ENCODE measurements at regions not wholly inside any gene's neighbourhood (a gene's known extent, or its start where the extent isn't known, plus 50 kb on each side); places are given as distances from the start of the nearest gene placed in this dataset.
"Not testable (repeated sequence)": the region's sequence is repeated elsewhere in the genome, so short reads cannot be mapped to it uniquely, and the experiment has no call there.

DNA sequence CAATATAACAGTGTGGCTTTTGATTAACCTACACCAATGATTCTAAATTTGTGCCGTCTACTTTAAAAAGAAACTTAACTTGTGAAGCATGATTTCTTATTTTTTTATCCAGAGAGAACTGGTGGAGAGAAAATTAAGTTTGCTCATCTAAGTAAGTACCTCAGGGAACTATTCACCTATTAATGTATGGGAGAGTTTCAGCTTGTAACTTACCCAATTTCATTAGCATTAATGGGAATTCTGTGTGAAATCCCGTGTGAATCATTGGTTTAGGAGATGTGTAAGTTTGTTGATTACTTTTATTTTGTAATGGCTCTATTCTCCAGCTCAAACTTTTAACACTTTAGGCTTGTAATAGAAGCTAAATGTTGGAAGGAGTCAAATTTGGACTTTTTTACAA lies 1061.5 kb downstream of the TDRD15 start:
- H3K27me3 ChIP-seq: no peaks in the 10 kb centered on the region
- no peaks in the 10 kb centered on the region for H3K4me1 ChIP-seq
- TF ChIP-seq EP300 (IDR thresholded peaks at IDR 0.05) (no peak), POLR2AphosphoS5 (IDR thresholded peaks at IDR 0.05) (no peak), POLR2A (IDR thresholded peaks at IDR 0.05) (no peak)
- TF ChIP-seq, protein P1, sequence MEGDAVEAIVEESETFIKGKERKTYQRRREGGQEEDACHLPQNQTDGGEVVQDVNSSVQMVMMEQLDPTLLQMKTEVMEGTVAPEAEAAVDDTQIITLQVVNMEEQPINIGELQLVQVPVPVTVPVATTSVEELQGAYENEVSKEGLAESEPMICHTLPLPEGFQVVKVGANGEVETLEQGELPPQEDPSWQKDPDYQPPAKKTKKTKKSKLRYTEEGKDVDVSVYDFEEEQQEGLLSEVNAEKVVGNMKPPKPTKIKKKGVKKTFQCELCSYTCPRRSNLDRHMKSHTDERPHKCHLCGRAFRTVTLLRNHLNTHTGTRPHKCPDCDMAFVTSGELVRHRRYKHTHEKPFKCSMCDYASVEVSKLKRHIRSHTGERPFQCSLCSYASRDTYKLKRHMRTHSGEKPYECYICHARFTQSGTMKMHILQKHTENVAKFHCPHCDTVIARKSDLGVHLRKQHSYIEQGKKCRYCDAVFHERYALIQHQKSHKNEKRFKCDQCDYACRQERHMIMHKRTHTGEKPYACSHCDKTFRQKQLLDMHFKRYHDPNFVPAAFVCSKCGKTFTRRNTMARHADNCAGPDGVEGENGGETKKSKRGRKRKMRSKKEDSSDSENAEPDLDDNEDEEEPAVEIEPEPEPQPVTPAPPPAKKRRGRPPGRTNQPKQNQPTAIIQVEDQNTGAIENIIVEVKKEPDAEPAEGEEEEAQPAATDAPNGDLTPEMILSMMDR (IDR thresholded peaks at IDR 0.05): no peak
- no peak overlapping the region for H3K27ac ChIP-seq
- no peaks in the 10 kb centered on the region for H3K36me3 ChIP-seq
- no peak overlapping the region for H3K4me3 ChIP-seq
- intact Hi-C loops (cut with DNase I; ENCODE audit: low total_unique reads): no loop called here
- no peak for DNase-seq
- 74 to 88% (median 81%) methylated on average over 2 of the region's 2 CpGs for WGBS, 5 donors
- H3K9me3 ChIP-seq: peaks cover 0 to 9% (median 2%) of the 10 kb centered on the region in 4 donors

- intact Hi-C loops (cut with DNase I; ENCODE audit: low total_unique reads); H3K9me3 ChIP-seq; DNase-seq; H3K4me3 ChIP-seq; H3K27me3 ChIP-seq; H3K27ac ChIP-seq; H3K36me3 ChIP-seq; H3K4me1 ChIP-seq: not testable (repeated sequence)
- 94 to 96% (median 95%) methylated on average over 25 to 38 of the region's 38 CpGs for WGBS, 5 donors
These were observed 1062.6 kb downstream of the TDRD15 start for GRCh38 chr2:22186261-22186828.

GRCh38 chr2:22189893-22190480 lies 1066.2 kb downstream of the TDRD15 start:
- no peaks in the 10 kb centered on the region for H3K4me1 ChIP-seq
- H3K27me3 ChIP-seq: no peaks in the 10 kb centered on the region
- 84 to 94% (median 90%) methylated on average over 1 of the region's 1 CpG for WGBS, 5 donors
- peaks cover 0 to 9% (median 2%) of the 10 kb centered on the region in 4 donors for H3K9me3 ChIP-seq
- H3K27ac ChIP-seq: no peak overlapping the region
- intact Hi-C loops (cut with DNase I; ENCODE audit: low total_unique reads): no loop called here
- no peak for TF ChIP-seq EP300 (IDR thresholded peaks at IDR 0.05)
- TF ChIP-seq, protein P1 (IDR thresholded peaks at IDR 0.05): no peak
- TF ChIP-seq POLR2A (IDR thresholded peaks at IDR 0.05): no peak
- TF ChIP-seq POLR2AphosphoS5 (IDR thresholded peaks at IDR 0.05): no peak
- no peak overlapping the region for H3K4me3 ChIP-seq
- no peaks in the 10 kb centered on the region for H3K36me3 ChIP-seq
- no peak for DNase-seq

GRCh38 chr2:22194218-22194617 lies 1070.5 kb downstream of the TDRD15 start:
- H3K4me1 ChIP-seq: peaks cover 0 to 6% (median 0%) of the 10 kb centered on the region in 4 donors
- WGBS, 5 donors: 79 to 97% (median 92%) methylated on average over 1 of the region's 1 CpG
- no peak for TF ChIP-seq POLR2AphosphoS5 (IDR thresholded peaks at IDR 0.05)
- no peak for TF ChIP-seq POLR2A (IDR thresholded peaks at IDR 0.05)
- no peak for TF ChIP-seq EP300 (IDR thresholded peaks at IDR 0.05)
- TF ChIP-seq, protein P1 (IDR thresholded peaks at IDR 0.05): no peak
- intact Hi-C loops (cut with DNase I; ENCODE audit: low total_unique reads): no loop called here
- no peaks in the 10 kb centered on the region for H3K9me3 ChIP-seq
- H3K27me3 ChIP-seq: no peaks in the 10 kb centered on the region
- no peak overlapping the region for H3K27ac ChIP-seq
- no peak overlapping the region for H3K4me3 ChIP-seq
- no peaks in the 10 kb centered on the region for H3K36me3 ChIP-seq
- DNase-seq: no peak

- TF ChIP-seq POLR2AphosphoS5 (IDR thresholded peaks at IDR 0.05): no peak
- no peak for TF ChIP-seq POLR2A (IDR thresholded peaks at IDR 0.05)
- Histone ChIP-seq H3K36me3 (no peaks in the 10 kb centered on the region), H3K4me3 (no peak overlapping the region), H3K27me3 (no peaks in the 10 kb centered on the region), H3K9me3 (no peaks in the 10 kb centered on the region), H3K27ac (no peak overlapping the region), H3K4me1 (peaks cover 0 to 6% (median 0%) of the 10 kb centered on the region in 4 donors)
- no peak for DNase-seq
- intact Hi-C loops (cut with DNase I; ENCODE audit: low total_unique reads): no loop called here
- 74 to 92% (median 83%) methylated on average over 2 of the region's 2 CpGs for WGBS, 5 donors
These were observed 1073.0 kb downstream of the TDRD15 start for GRCh38 chr2:22196806-22197205.
